GM21367 (cell line): ENCODE measurements at regions not wholly inside any gene's neighbourhood (a gene's known extent, or its start where the extent isn't known, plus 50 kb on each side); places are given as distances from the start of the nearest gene placed in this dataset.

Source experiments
- ATAC-seq: cut with Tn5 transposase; IDR thresholded peaks from one replicate; pipeline ENCODE4 v1.9.1; 2021; ENCODE audit not compliant: unreplicated experiment

DNA sequence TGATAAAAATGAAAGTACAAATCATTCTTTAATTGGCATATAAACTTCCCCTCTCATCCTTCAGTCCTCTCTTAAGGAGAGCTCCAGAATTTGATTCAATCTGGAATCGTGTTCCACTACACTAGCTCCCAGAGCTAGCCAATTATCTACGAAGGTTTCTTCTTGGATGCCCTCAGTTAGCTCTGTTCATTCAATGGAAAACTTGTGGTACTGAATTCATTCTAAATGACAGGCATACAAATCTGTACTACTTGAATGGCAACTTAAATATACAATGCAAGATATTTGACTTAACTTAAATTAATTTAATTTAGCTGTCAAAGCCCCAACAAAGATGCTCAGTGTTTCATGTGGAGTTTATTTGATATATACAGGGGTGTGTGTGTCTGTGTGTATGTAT is 1474.2 kb upstream of the CELF4 start:
- no peak for ATAC-seq

GRCh38 chr18:39037925-39038324 is 1472.3 kb upstream of the CELF4 start:
- ATAC-seq, result no peak

- no peak for ATAC-seq
Measured at GRCh38 chr18:39033312-39033711, 1467.7 kb upstream of the CELF4 start.

DNA sequence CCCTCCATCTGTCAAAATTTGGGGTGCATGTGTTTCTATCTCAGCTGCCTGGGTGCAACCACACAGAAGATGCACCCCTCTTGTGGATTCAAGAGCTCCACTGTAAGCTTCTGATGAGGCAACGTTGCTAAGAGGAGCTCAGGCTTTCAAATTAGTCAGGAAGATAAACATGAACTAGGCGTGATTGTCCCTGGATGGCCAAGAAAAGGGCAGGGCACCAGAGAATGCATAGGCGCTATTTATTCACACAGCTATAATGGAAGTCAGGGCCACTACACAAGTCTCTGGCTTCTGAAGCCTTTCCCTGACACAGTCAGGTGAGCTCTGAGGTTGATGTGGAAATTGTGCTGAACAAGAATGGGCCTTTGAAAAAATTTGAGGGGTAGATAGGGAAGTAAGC is 1466.0 kb upstream of the CELF4 start:
- ATAC-seq, result no peak

- no peak for ATAC-seq
Measured at GRCh38 chr18:39030124-39030655, 1464.6 kb upstream of the CELF4 start.

DNA sequence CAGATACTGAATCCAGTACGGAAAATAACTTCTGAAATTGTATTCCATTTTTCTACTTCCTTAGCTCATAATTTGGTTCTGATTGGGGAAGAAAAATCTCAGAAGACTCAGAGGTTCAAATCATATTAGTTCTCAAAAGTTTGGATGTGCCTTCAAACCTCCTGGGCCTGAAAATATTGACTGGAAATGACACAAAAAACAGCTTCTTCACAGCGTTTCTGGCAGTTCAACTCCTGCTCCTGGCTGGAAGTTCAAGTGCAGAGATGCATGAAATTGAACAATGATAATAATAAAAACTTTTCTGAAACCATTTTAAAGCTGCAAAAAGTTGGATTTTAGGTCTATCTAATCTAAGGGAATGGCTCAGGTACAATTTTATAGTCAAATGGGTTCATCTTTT is 1459.9 kb upstream of the CELF4 start:
- no peak for ATAC-seq

DNA sequence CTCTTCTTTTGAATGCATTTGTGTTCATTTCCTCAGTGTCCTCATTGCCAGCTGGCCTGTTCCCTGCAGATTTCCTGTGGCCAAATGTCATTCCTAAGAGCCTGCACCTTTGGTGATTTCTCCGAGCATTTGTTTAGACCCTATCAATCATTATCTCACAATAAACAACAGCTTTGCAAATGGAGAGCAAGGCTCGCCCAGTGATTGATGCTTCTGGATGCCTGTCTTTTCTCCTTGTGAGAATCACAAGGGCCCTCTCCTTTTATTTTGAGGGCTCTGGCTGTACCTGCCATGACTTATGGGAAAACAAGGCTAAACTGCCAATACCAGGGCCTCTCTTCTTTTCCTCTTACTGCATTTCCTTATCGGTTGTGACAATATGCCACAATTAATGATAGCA is 1454.4 kb upstream of the CELF4 start:
- ATAC-seq, result no peak

- no peak for ATAC-seq
Measured at GRCh38 chr18:39007031-39007902, 1441.7 kb upstream of the CELF4 start.

- no peak for ATAC-seq
Measured at GRCh38 chr18:38996056-38996455, 1430.5 kb upstream of the CELF4 start.

DNA sequence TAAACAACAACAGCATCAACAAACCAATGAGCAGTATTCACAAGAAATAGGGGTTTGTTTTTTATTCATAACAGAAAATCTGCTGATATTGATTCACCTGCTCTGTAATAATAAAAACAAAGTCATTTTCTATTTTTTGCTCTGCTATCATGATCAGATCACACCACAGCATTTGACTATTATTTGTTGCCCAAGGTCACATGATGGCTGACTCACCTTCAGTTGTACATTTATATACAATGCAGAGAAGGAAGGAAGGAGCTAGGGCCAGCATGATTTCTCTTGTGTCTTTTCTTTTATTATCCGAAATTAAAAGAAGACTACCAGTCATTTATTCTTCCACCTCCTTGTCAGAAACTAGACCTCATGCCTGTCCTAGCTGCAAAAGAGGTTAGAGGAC is 1427.7 kb upstream of the CELF4 start:
- no peak for ATAC-seq

- no peak for ATAC-seq
Measured at GRCh38 chr18:38984968-38985367, 1419.4 kb upstream of the CELF4 start.

DNA sequence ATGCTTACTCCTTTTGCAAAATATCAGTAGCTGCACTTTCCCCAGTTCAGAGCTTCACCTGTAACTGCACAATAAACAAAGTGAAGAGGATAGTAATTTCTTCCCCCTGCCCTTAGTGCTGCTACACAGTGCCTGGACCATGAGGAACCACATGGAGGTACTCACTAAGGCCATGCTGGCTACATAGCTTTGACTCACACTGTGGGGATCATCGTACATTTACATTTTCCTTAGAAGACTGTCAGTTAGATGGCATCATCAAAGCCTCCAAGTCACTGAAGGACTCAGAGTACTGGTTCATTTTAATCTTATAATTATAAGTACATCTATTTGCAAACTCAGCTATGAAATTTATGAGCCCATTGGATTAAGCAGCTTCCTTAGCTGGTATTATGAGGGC is 1416.5 kb upstream of the CELF4 start:
- ATAC-seq, result no peak

GRCh38 chr18:38981389-38981788 is 1415.8 kb upstream of the CELF4 start:
- no peak for ATAC-seq

- ATAC-seq, result no peak
Measured at GRCh38 chr18:38980420-38980819, 1414.8 kb upstream of the CELF4 start.

DNA sequence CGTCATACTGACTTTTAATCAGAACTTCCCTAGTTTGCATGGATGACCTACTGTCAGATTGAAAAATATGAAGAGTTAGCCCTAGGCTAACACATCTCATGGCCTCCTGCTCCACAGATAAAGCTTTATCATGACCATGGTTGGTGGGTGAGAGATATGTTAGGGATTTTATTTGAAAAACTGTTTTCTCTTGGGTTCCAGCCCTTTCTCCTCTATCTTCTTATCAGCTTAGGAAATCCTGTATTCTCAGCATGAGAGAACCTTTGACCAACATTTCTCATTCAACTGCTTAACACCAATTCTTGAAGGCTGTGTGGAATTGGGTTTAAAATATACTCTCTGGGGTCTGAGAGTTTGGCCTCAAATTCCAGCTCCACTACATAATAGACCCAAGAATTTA is 1407.0 kb upstream of the CELF4 start:
- ATAC-seq, result no peak

DNA sequence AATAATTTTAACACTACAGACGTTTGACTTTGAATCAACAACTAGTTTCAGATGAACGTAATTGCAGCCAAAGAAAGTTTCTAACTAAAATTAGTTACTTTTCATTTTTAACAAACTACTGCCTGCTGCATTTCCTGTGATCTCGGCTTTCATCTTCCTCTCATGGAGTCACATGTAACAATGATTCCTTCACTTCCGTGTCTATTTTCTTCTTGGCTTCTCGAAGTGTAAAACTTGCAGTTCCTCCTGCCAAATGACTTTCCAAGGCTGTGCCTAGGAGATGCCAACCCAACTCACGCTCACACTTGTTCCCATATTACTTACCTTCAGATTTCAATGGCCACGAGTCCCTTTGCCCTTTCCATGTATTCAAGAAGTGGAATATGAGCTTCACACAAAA is 1406.3 kb upstream of the CELF4 start:
- ATAC-seq, result no peak

GRCh38 chr18:38966841-38967240 is 1401.2 kb upstream of the CELF4 start:
- ATAC-seq, result no peak

- ATAC-seq, result no peak
Measured at GRCh38 chr18:38963943-38964660, 1398.5 kb upstream of the CELF4 start.

- no peak for ATAC-seq
Measured at GRCh38 chr18:38961880-38962279, 1396.3 kb upstream of the CELF4 start.

GRCh38 chr18:38957736-38958135 is 1392.1 kb upstream of the CELF4 start:
- ATAC-seq, result no peak

- ATAC-seq, result no peak
Measured at GRCh38 chr18:38956068-38956467, 1390.5 kb upstream of the CELF4 start.

DNA sequence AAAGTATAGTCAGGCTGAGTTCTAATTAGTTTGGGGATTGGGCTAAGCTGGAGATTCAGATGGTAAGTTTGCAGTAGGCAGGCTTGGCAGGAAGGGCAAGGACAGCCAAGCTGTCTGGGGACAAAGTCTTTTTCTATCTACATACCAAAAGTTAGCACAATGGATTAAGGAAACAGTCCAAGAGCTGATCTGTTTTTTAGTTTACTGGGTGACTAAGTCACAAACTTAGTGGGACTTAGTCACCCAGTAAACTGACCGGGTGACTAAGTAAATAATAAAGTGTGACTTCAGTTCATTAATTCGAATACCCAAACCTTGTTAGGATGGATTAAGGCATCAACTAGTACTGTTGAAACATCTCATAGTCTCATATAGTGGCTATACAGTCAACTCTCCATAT is 1386.0 kb upstream of the CELF4 start:
- no peak for ATAC-seq
